ENCODE measurements at regions not wholly inside any gene's neighbourhood (a gene's known extent, or its start where the extent isn't known, plus 50 kb on each side); places are given as distances from the start of the nearest gene placed in this dataset.

DNA sequence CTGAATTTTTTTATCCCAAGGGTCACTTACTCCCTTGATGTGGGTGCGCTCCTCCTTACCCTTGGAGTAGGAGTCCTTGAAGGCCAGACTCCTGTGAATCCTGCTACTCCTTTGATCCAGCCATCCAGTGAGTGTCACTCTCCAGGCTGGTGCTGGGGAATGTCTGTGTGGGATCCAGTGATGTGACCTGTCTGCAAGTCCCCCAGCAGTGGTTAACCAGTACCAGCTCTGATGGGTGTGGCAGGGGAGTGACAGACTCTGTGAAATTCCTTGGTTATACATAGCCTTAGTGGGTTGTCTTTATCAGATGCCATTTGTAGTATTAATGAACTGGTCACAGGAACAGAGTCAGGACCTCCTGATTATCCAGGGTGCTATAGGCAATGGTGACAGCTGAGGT, 409.5 kb upstream of the LMO3 start:
- TF ChIP-seq, protein P1, sequence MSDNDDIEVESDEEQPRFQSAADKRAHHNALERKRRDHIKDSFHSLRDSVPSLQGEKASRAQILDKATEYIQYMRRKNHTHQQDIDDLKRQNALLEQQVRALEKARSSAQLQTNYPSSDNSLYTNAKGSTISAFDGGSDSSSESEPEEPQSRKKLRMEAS (IDR thresholded peaks at IDR 0.05; ENCODE audit: low read depth, low read length), result no peak
- TF ChIP-seq, protein P2, sequence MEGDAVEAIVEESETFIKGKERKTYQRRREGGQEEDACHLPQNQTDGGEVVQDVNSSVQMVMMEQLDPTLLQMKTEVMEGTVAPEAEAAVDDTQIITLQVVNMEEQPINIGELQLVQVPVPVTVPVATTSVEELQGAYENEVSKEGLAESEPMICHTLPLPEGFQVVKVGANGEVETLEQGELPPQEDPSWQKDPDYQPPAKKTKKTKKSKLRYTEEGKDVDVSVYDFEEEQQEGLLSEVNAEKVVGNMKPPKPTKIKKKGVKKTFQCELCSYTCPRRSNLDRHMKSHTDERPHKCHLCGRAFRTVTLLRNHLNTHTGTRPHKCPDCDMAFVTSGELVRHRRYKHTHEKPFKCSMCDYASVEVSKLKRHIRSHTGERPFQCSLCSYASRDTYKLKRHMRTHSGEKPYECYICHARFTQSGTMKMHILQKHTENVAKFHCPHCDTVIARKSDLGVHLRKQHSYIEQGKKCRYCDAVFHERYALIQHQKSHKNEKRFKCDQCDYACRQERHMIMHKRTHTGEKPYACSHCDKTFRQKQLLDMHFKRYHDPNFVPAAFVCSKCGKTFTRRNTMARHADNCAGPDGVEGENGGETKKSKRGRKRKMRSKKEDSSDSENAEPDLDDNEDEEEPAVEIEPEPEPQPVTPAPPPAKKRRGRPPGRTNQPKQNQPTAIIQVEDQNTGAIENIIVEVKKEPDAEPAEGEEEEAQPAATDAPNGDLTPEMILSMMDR (IDR thresholded peaks at IDR 0.05; ENCODE audit: low read depth, low read length), result no peak
- TF ChIP-seq POLR2A (IDR thresholded peaks at IDR 0.05; ENCODE audit: extremely low read depth, insufficient read length), result no peak
- no peak for TF ChIP-seq MYC (IDR thresholded peaks at IDR 0.05; ENCODE audit: low read depth, low read length)

Data from NB4 (cell line).